ENCODE measurements at regions not wholly inside any gene's neighbourhood (a gene's known extent, or its start where the extent isn't known, plus 50 kb on each side); places are given as distances from the start of the nearest gene placed in this dataset.

DNA sequence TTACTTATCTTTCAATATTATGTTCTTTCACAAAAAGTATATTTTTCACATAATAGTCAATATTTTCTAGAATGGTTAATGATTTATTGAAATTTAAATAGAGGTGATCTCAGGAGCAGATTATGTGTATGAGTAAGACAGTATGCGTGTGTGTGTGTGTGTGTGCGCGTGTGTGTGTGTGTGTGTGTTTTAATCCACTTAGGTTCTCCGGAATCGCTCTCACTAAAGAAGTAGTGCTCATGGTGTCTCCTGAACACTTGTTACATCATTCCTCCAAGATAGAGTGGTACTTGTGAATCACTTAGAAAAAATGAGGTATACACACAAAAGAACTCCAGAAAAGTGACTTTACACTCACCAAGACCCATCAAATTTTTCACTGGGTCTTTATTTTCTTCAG is 91.0 kb upstream of the KCNH7 start:
- Histone ChIP-seq H2AFZ (ENCODE audit: low read depth, low read length, severe bottlenecking) (no peak overlapping the region), H3K9me2 (replicated peaks; ENCODE audit: insufficient read depth, low read length) (no peaks in the 10 kb centered on the region), H3K36me3 (ENCODE audit: low read length) (no peaks in the 10 kb centered on the region), H3K79me2 (ENCODE audit: insufficient read depth, low read length) (no peaks in the 10 kb centered on the region), H3K27me3 (ENCODE audit: low read length) (no peaks in the 10 kb centered on the region), H3K9ac (ENCODE audit: low read length) (no peak overlapping the region), H3K4me3 (ENCODE audit: insufficient read depth, low read length, poor library complexity, severe bottlenecking) (no peak overlapping the region), H3K9me3 (ENCODE audit: insufficient read depth, low read length) (no peaks in the 10 kb centered on the region), H3K27ac (ENCODE audit: low read depth, low read length) (no peak overlapping the region), H3F3A (ENCODE audit: insufficient read depth) (no peaks in the 10 kb centered on the region), H4K20me1 (ENCODE audit: low read depth, low read length) (no peaks in the 10 kb centered on the region), H3K4me2 (ENCODE audit: low read depth, low read length, poor library complexity, severe bottlenecking) (no peak overlapping the region)
- TF ChIP-seq EZH2phosphoT487 (conservative IDR thresholded peaks at IDR 0.05; ENCODE audit: low read length), result no peak
- TF ChIP-seq, protein P1, sequence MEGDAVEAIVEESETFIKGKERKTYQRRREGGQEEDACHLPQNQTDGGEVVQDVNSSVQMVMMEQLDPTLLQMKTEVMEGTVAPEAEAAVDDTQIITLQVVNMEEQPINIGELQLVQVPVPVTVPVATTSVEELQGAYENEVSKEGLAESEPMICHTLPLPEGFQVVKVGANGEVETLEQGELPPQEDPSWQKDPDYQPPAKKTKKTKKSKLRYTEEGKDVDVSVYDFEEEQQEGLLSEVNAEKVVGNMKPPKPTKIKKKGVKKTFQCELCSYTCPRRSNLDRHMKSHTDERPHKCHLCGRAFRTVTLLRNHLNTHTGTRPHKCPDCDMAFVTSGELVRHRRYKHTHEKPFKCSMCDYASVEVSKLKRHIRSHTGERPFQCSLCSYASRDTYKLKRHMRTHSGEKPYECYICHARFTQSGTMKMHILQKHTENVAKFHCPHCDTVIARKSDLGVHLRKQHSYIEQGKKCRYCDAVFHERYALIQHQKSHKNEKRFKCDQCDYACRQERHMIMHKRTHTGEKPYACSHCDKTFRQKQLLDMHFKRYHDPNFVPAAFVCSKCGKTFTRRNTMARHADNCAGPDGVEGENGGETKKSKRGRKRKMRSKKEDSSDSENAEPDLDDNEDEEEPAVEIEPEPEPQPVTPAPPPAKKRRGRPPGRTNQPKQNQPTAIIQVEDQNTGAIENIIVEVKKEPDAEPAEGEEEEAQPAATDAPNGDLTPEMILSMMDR (IDR thresholded peaks at IDR 0.05; ENCODE audit: insufficient read depth, low read length, poor library complexity, severe bottlenecking), result no peak

GRCh38 chr2:162928356-162928755 is 89.8 kb upstream of the KCNH7 start:
- Histone ChIP-seq H3K79me2 (ENCODE audit: insufficient read depth, low read length) (no peaks in the 10 kb centered on the region), H3K9me3 (ENCODE audit: insufficient read depth, low read length) (no peaks in the 10 kb centered on the region), H3K4me2 (ENCODE audit: low read depth, low read length, poor library complexity, severe bottlenecking) (no peak overlapping the region)

GRCh38 chr2:162926907-162927306 is 88.3 kb upstream of the KCNH7 start:
- Histone ChIP-seq H2AFZ (ENCODE audit: low read depth, low read length, severe bottlenecking) (no peak overlapping the region), H3K9ac (ENCODE audit: low read length) (no peak overlapping the region), H3K4me2 (ENCODE audit: low read depth, low read length, poor library complexity, severe bottlenecking) (no peak overlapping the region), H3K79me2 (ENCODE audit: insufficient read depth, low read length) (no peaks in the 10 kb centered on the region), H3K36me3 (ENCODE audit: low read length) (no peaks in the 10 kb centered on the region), H3K9me3 (ENCODE audit: insufficient read depth, low read length) (no peaks in the 10 kb centered on the region), H3K27ac (ENCODE audit: low read depth, low read length) (no peak overlapping the region), H4K20me1 (ENCODE audit: low read depth, low read length) (no peaks in the 10 kb centered on the region), H3K4me3 (ENCODE audit: insufficient read depth, low read length, poor library complexity, severe bottlenecking) (no peak overlapping the region), H3K27me3 (ENCODE audit: low read length) (no peaks in the 10 kb centered on the region), H3F3A (ENCODE audit: insufficient read depth) (no peaks in the 10 kb centered on the region; the same call in 1 of the 2 replicates), H3K9me2 (replicated peaks; ENCODE audit: insufficient read depth, low read length) (no peaks in the 10 kb centered on the region)
- no peak for TF ChIP-seq EZH2phosphoT487 (conservative IDR thresholded peaks at IDR 0.05; ENCODE audit: low read length)
- TF ChIP-seq, protein P1 (IDR thresholded peaks at IDR 0.05; ENCODE audit: insufficient read depth, low read length, poor library complexity, severe bottlenecking), result no peak

More at GRCh38 chr2:162928356-162928755, 89.8 kb upstream of the KCNH7 start:
- no peak for TF ChIP-seq EZH2phosphoT487 (conservative IDR thresholded peaks at IDR 0.05; ENCODE audit: low read length)
- TF ChIP-seq, protein P1 (IDR thresholded peaks at IDR 0.05; ENCODE audit: insufficient read depth, low read length, poor library complexity, severe bottlenecking), result no peak
- no peaks in the 10 kb centered on the region for H3K36me3 ChIP-seq (ENCODE audit: low read length)
- H3K9me2 ChIP-seq (replicated peaks; ENCODE audit: insufficient read depth, low read length), result no peaks in the 10 kb centered on the region
- no peak overlapping the region for H3K9ac ChIP-seq (ENCODE audit: low read length)
- no peak overlapping the region for H3K4me3 ChIP-seq (ENCODE audit: insufficient read depth, low read length, poor library complexity, severe bottlenecking)
- no peaks in the 10 kb centered on the region for H3K27me3 ChIP-seq (ENCODE audit: low read length)
- no peak overlapping the region for H2AFZ ChIP-seq (ENCODE audit: low read depth, low read length, severe bottlenecking)
- no peak overlapping the region for H3K27ac ChIP-seq (ENCODE audit: low read depth, low read length)
- H4K20me1 ChIP-seq (ENCODE audit: low read depth, low read length), result no peaks in the 10 kb centered on the region
- H3F3A ChIP-seq (ENCODE audit: insufficient read depth), result no peaks in the 10 kb centered on the region
